Peyer's patch (tissue), 4 donors: ENCODE measurements at regions not wholly inside any gene's neighbourhood (a gene's known extent, or its start where the extent isn't known, plus 50 kb on each side); places are given as distances from the start of the nearest gene placed in this dataset.

Source experiments
- POLR2A ChIP-seq, 2 donors: fragments of 450-650 bp; IDR thresholded peaks; one replicate each; pipeline ENCODE4 v1.5.1; 2017; ENCODE audit warnings: antibody characterized with exemption in 2 of 2, mild to moderate bottlenecking in 2 of 2, moderate library complexity in 2 of 2
- TF ChIP-seq, protein P1 (sequence below), 6 experiments: fragments of 450-650 bp in 4 of 6; fragments of 200-600 bp in 2 of 6; sonication (generic) in 1 of 6; IDR thresholded peaks; one replicate each; pipeline ENCODE4 v1.5.1; 2017 to 2019; ENCODE audit warnings: antibody characterized with exemption in 6 of 6, mild to moderate bottlenecking in 3 of 6, moderate library complexity in 1 of 6

DNA sequence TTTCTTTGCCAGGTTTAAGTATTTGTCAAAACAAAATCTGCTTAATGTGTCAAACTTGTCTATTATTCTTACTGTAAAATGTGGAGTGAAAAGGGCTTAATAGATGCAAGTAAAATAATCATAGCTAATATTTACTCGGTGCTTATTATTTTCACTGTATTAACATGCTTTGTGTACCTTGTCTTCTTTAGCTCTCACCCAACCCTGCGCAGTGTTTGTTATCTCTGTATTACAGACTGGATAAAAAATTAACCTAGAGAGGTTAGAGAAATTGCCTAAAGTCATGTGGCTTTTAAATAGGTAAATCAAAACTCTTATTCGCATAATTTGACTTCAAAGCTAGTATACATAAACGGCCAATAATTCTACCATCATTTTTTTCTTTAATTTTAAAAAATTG lies 1864.8 kb downstream of the MAT2B start:
- TF ChIP-seq, protein P1, sequence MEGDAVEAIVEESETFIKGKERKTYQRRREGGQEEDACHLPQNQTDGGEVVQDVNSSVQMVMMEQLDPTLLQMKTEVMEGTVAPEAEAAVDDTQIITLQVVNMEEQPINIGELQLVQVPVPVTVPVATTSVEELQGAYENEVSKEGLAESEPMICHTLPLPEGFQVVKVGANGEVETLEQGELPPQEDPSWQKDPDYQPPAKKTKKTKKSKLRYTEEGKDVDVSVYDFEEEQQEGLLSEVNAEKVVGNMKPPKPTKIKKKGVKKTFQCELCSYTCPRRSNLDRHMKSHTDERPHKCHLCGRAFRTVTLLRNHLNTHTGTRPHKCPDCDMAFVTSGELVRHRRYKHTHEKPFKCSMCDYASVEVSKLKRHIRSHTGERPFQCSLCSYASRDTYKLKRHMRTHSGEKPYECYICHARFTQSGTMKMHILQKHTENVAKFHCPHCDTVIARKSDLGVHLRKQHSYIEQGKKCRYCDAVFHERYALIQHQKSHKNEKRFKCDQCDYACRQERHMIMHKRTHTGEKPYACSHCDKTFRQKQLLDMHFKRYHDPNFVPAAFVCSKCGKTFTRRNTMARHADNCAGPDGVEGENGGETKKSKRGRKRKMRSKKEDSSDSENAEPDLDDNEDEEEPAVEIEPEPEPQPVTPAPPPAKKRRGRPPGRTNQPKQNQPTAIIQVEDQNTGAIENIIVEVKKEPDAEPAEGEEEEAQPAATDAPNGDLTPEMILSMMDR (IDR thresholded peaks at IDR 0.05): no peak
- no peak for TF ChIP-seq POLR2A (IDR thresholded peaks at IDR 0.05)
